Caco-2 (cell line): ENCODE measurements at regions not wholly inside any gene's neighbourhood (a gene's known extent, or its start where the extent isn't known, plus 50 kb on each side); places are given as distances from the start of the nearest gene placed in this dataset.

Experiments used
- BruUV-seq: library from RNA; stranded (reverse); fragments of 400-500 nt; replicated peaks from 2 replicates; lab custom pipeline; 2021; lab: Mats Ljungman, UMichigan
- CTCF ChIA-PET: fragments of 300-600 bp; sonication (Branson Sonifier 250); formaldehyde crosslinking; loops from one replicate; lab custom pipeline; 2022; ENCODE audit warnings: antibody characterized with exemption; lab: Charles Lee
- POLR2A ChIA-PET: fragments of 300-600 bp; sonication (Branson Sonifier 250); formaldehyde crosslinking; loops from one replicate; lab custom pipeline; 2022; ENCODE audit warnings: antibody characterized with exemption; lab: Charles Lee
- DNase-seq, 2 experiments: peaks; one replicate each; pipeline versions ENCODE4 v3.0.0 to v3.0.0-alpha.2; 2020 to 2022
- H3K27me3 ChIP-seq: replicated peaks from 2 replicates; pipeline ENCODE4 v1.6.0; 2011; ENCODE audit warnings: low read length; ENCODE audit not compliant: control insufficient read depth, insufficient read depth
- H3K36me3 ChIP-seq: 2 replicates; pipeline ENCODE4 v1.5.1; 2011; ENCODE audit warnings: low read length; ENCODE audit not compliant: control insufficient read depth, insufficient read depth
- H3K4me1 ChIP-seq: fragments of 250-450 bp; sonication (Bioruptor Pico); 2 replicates; pipeline ENCODE4 v1.5.1; 2020; ENCODE audit warnings: mild to moderate bottlenecking
- H3K4me3 ChIP-seq: 2 replicates; pipeline ENCODE4 v1.5.1; 2011; ENCODE audit warnings: low read depth, mild to moderate bottlenecking, control low read depth, low read length
- H3K9me3 ChIP-seq: fragments of 250-450 bp; sonication (Bioruptor Pico); 2 replicates; pipeline ENCODE4 v1.5.1; 2020; ENCODE audit warnings: mild to moderate bottlenecking, moderate library complexity
- H3K27ac Mint-ChIP-seq: one replicate; pipeline ENCODE4 v1.8.0; 2022; ENCODE audit warnings: mixed read lengths; ENCODE audit not compliant: unreplicated experiment
- H3K27me3 Mint-ChIP-seq: one replicate; pipeline ENCODE4 v1.8.0; 2022; ENCODE audit warnings: mixed read lengths; ENCODE audit not compliant: insufficient read depth, unreplicated experiment
- H3K36me3 Mint-ChIP-seq: one replicate; pipeline ENCODE4 v1.8.0; 2022; ENCODE audit warnings: mild to moderate bottlenecking, mixed read lengths; ENCODE audit not compliant: insufficient read depth, unreplicated experiment
- H3K4me1 Mint-ChIP-seq: one replicate; pipeline ENCODE4 v1.8.0; 2022; ENCODE audit warnings: low read depth, mixed read lengths; ENCODE audit not compliant: unreplicated experiment
- H3K4me3 Mint-ChIP-seq: one replicate; pipeline ENCODE4 v1.8.0; 2022; ENCODE audit warnings: mild to moderate bottlenecking, moderate library complexity, mixed read lengths; ENCODE audit not compliant: unreplicated experiment
- H3K9me3 Mint-ChIP-seq: one replicate; pipeline ENCODE4 v1.8.0; 2022; ENCODE audit warnings: mixed read lengths; ENCODE audit not compliant: unreplicated experiment
- intact Hi-C: fragments of 100-400 bp; cut with micrococcal nuclease; formaldehyde crosslinking; loops from one replicate; pipeline ENCODE4 v1.10.0; 2022; ENCODE audit not compliant: unreplicated experiment
- TF ChIP-seq, protein P1 (sequence below), 2 experiments: fragments of 200-600 bp in 1 of 2; IDR thresholded peaks; 1 replicate in 1 of 2; 2 replicates in 1 of 2; pipeline versions ENCODE4 v1.5.1 to v1.8.0; 2011 to 2022; ENCODE audit warnings: antibody characterized with exemption in 1 of 2, control low read depth in 1 of 2, inconsistent platforms in 1 of 2, low read depth in 1 of 2, low read length in 1 of 2, mild to moderate bottlenecking in 1 of 2, moderate library complexity in 1 of 2; ENCODE audit not compliant: insufficient read depth in 1 of 2, severe bottlenecking in 1 of 2, unreplicated experiment in 1 of 2

DNA sequence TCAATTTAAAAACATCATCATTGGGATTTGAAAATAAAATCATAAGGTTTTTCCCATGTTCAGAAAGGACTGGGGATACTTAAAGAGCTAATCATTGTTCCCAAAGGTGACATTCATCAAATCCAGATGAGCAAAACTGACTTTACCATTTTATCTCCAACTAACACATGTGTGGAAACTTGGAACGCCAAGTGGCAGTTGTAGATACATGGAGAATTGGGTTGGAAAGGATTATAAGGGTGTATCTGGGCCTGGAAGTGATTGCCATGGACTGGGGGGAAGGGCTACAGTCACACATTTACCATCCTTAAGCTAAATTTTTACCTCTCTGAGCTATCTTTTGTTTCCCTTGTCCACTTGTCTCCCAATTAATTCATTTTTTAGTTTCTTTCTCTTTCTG is 203.4 kb downstream of the SLC39A8 start:
- H3K9me3 Mint-ChIP-seq: no peaks in the 10 kb centered on the region
- H3K36me3 ChIP-seq: no peaks in the 10 kb centered on the region
- POLR2A ChIA-PET: no interaction called here
- no TSS peak for BruUV-seq
- DNase-seq: no peak
- TF ChIP-seq, protein P1, sequence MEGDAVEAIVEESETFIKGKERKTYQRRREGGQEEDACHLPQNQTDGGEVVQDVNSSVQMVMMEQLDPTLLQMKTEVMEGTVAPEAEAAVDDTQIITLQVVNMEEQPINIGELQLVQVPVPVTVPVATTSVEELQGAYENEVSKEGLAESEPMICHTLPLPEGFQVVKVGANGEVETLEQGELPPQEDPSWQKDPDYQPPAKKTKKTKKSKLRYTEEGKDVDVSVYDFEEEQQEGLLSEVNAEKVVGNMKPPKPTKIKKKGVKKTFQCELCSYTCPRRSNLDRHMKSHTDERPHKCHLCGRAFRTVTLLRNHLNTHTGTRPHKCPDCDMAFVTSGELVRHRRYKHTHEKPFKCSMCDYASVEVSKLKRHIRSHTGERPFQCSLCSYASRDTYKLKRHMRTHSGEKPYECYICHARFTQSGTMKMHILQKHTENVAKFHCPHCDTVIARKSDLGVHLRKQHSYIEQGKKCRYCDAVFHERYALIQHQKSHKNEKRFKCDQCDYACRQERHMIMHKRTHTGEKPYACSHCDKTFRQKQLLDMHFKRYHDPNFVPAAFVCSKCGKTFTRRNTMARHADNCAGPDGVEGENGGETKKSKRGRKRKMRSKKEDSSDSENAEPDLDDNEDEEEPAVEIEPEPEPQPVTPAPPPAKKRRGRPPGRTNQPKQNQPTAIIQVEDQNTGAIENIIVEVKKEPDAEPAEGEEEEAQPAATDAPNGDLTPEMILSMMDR (IDR thresholded peaks at IDR 0.05; ENCODE audit: insufficient read depth in 1 of 2, low read depth in 1 of 2, low read length in 1 of 2, severe bottlenecking in 1 of 2, unreplicated experiment in 1 of 2): no peak
- no peak overlapping the region for H3K27ac Mint-ChIP-seq
- H3K27me3 Mint-ChIP-seq: no peaks in the 10 kb centered on the region
- no peaks in the 10 kb centered on the region for H3K36me3 Mint-ChIP-seq
- no peak overlapping the region for H3K4me3 ChIP-seq
- CTCF ChIA-PET: no interaction called here
- no peaks in the 10 kb centered on the region for H3K9me3 ChIP-seq
- intact Hi-C loops: no loop called here
- no peaks in the 10 kb centered on the region for H3K4me1 ChIP-seq
- H3K4me3 Mint-ChIP-seq: no peak overlapping the region
- no peaks in the 10 kb centered on the region for H3K4me1 Mint-ChIP-seq
- no peaks in the 10 kb centered on the region for H3K27me3 ChIP-seq

DNA sequence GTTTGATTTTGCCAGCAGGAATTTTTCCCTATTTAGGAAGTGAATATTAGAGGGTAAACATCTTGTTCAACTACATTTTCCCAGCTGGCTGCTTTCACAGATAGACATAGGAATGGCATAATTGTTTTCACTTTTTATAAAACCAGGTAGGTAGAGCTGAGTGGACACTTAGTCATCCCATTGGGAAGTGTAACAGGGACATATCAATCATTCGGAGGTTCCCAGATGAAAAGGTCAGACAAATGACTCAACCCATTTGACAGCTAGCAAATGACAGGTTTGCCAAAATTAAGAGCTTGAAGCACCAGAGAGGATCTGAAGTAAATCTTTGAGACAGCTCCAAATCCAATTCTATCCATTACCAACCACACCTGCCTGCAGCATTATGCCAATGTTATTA is 205.3 kb downstream of the SLC39A8 start:
- DNase-seq: no peak
- no peaks in the 10 kb centered on the region for H3K9me3 Mint-ChIP-seq
- no peaks in the 10 kb centered on the region for H3K27me3 Mint-ChIP-seq
- no peak overlapping the region for H3K27ac Mint-ChIP-seq
- intact Hi-C loops: no loop called here
- H3K4me3 Mint-ChIP-seq: no peak overlapping the region
- no peaks in the 10 kb centered on the region for H3K9me3 ChIP-seq
- no TSS peak for BruUV-seq
- H3K4me1 Mint-ChIP-seq: no peaks in the 10 kb centered on the region
- no peak overlapping the region for H3K4me3 ChIP-seq
- H3K36me3 Mint-ChIP-seq: no peaks in the 10 kb centered on the region
- POLR2A ChIA-PET: no interaction called here
- H3K27me3 ChIP-seq: no peaks in the 10 kb centered on the region
- CTCF ChIA-PET: no interaction called here
- H3K36me3 ChIP-seq: no peaks in the 10 kb centered on the region
- TF ChIP-seq, protein P1 (IDR thresholded peaks at IDR 0.05; ENCODE audit: insufficient read depth in 1 of 2, low read depth in 1 of 2, low read length in 1 of 2, severe bottlenecking in 1 of 2, unreplicated experiment in 1 of 2): no peak
- H3K4me1 ChIP-seq: no peaks in the 10 kb centered on the region

DNA sequence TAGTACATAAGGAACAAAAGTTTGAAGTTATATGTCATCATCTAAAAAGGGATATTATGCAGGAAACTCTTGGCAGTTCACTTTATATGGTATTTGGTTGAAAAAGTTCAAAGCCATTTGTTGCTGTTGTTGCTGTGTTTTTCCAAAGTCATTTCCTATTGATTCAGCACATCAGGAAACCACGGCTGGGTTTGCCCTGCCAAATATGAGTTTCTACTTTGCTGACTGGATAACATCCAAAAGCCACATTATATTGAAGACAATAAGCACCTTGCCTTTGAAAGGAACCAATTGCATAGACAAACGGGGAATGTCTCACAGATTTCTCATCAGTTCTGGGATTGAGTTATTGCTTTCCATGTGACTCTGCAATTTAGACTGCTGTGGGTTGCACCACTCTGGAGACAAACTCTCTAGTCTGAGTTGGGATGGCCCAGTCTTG is 206.1 kb downstream of the SLC39A8 start:
- no peaks in the 10 kb centered on the region for H3K36me3 Mint-ChIP-seq
- POLR2A ChIA-PET: no interaction called here
- H3K4me1 Mint-ChIP-seq: no peaks in the 10 kb centered on the region
- no peak for DNase-seq
- intact Hi-C loops: no loop called here
- no peak overlapping the region for H3K27ac Mint-ChIP-seq
- Histone ChIP-seq H3K27me3 (no peaks in the 10 kb centered on the region), H3K36me3 (no peaks in the 10 kb centered on the region), H3K4me3 (no peak overlapping the region), H3K9me3 (no peaks in the 10 kb centered on the region), H3K4me1 (no peaks in the 10 kb centered on the region)
- H3K9me3 Mint-ChIP-seq: no peaks in the 10 kb centered on the region
- CTCF ChIA-PET: no interaction called here
- no peak overlapping the region for H3K4me3 Mint-ChIP-seq
- H3K27me3 Mint-ChIP-seq: no peaks in the 10 kb centered on the region
- no TSS peak for BruUV-seq
- TF ChIP-seq, protein P1 (IDR thresholded peaks at IDR 0.05; ENCODE audit: insufficient read depth in 1 of 2, low read depth in 1 of 2, low read length in 1 of 2, severe bottlenecking in 1 of 2, unreplicated experiment in 1 of 2): no peak
